ENCODE measurements at regions not wholly inside any gene's neighbourhood (a gene's known extent, or its start where the extent isn't known, plus 50 kb on each side); places are given as distances from the start of the nearest gene placed in this dataset.

- TF ChIP-seq CTCF (IDR thresholded peaks at IDR 0.05; ENCODE audit: low read depth, low read length, poor library complexity, severe bottlenecking) (no peak), EZH2phosphoT487 (IDR thresholded peaks at IDR 0.05; ENCODE audit: borderline replicate concordance, low read length) (no peak)
Observed at GRCh38 chr4:140300271-140300970, 73.0 kb upstream of the SCOC start.

Measured in DOHH2 (cell line).